ENCODE measurements at regions not wholly inside any gene's neighbourhood (a gene's known extent, or its start where the extent isn't known, plus 50 kb on each side); places are given as distances from the start of the nearest gene placed in this dataset.

DNA sequence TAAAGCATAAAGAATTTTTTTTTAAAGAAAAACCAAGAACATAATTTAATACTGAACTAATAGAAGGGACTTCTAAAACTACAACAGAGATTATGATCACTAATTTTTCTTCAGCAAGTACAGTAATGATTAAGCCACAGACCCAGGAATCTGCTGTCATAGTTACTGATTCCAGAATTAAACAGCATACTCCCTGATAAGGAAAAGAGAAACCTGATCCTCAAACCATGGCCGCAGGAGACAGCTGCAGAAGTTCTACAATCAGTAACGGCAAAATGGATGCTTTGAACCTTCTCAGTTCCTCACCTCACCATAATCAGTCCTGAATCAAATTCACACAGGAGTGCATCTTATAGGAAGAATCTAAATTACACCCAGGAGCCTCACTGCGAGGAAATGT is 939.0 kb upstream of the SLITRK1 start:
- TF ChIP-seq POLR2AphosphoS5 (IDR thresholded peaks at IDR 0.05) = no peak
- TF ChIP-seq, protein P1, sequence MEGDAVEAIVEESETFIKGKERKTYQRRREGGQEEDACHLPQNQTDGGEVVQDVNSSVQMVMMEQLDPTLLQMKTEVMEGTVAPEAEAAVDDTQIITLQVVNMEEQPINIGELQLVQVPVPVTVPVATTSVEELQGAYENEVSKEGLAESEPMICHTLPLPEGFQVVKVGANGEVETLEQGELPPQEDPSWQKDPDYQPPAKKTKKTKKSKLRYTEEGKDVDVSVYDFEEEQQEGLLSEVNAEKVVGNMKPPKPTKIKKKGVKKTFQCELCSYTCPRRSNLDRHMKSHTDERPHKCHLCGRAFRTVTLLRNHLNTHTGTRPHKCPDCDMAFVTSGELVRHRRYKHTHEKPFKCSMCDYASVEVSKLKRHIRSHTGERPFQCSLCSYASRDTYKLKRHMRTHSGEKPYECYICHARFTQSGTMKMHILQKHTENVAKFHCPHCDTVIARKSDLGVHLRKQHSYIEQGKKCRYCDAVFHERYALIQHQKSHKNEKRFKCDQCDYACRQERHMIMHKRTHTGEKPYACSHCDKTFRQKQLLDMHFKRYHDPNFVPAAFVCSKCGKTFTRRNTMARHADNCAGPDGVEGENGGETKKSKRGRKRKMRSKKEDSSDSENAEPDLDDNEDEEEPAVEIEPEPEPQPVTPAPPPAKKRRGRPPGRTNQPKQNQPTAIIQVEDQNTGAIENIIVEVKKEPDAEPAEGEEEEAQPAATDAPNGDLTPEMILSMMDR (IDR thresholded peaks at IDR 0.05) = no peak

Measured in upper lobe of left lung (tissue), 4 donors.